HAP-1 (cell line): ENCODE measurements at regions not wholly inside any gene's neighbourhood (a gene's known extent, or its start where the extent isn't known, plus 50 kb on each side); places are given as distances from the start of the nearest gene placed in this dataset.

Experiments
- DNase-seq, 2 experiments: peaks; one replicate each; pipeline ENCODE4 v3.0.0-alpha.2; 2016 to 2020; ENCODE audit warnings: low spot score in 2 of 2
- H3K27me3 ChIP-seq: fragments of 250-450 bp; sonication (Bioruptor Pico); 2 replicates; pipeline ENCODE4 v1.5.1; 2020; ENCODE audit warnings: low read depth, mild to moderate bottlenecking, moderate library complexity
- H3K36me3 ChIP-seq: fragments of 250-450 bp; sonication (Bioruptor Pico); replicated peaks from 2 replicates; pipeline ENCODE4 v1.5.1; 2020; ENCODE audit warnings: mild to moderate bottlenecking
- H3K4me1 ChIP-seq: fragments of 250-450 bp; sonication (Bioruptor Pico); 2 replicates; pipeline ENCODE4 v1.5.1; 2020; ENCODE audit warnings: mild to moderate bottlenecking
- H3K4me3 ChIP-seq: fragments of 250-450 bp; sonication (Bioruptor Pico); 2 replicates; pipeline ENCODE4 v1.5.1; 2020; ENCODE audit warnings: mild to moderate bottlenecking, moderate library complexity
- H3K9me3 ChIP-seq: fragments of 250-450 bp; sonication (Bioruptor Pico); 2 replicates; pipeline ENCODE4 v1.5.1; 2020; ENCODE audit warnings: mild to moderate bottlenecking, moderate library complexity
- in situ Hi-C: fragments of 300-500 bp; cut with MboI; formaldehyde crosslinking; loops from 3 replicates; pipeline ENCODE4 v1.14.3; 2020; ENCODE audit warnings: low sequenced_read_pairs, inconsistent platforms, mixed read lengths

DNA sequence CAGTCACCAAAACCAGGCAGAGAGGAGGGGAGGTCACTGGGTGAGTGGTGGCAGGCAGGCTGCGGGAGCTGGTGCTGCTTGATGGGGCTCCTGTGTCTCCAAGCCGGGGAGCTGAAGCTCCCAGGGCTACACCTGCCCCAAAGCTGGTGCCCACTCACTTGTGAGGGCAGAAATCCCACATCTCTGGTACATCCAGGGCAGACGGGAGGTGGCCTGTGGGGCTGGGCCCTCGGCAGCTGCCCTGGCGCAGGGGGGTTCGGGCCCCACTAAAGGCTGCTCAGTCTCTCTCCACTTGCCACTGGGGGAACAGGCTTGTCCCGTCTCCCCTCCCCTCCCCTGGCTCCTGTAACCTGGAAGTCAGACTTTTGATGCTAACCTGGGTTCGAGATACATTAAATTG lies 55.6 kb upstream of the PPARA start:
- Histone ChIP-seq H3K4me3 (no peak overlapping the region), H3K27me3 (no peaks in the 10 kb centered on the region), H3K9me3 (no peaks in the 10 kb centered on the region), H3K4me1 (no peaks in the 10 kb centered on the region), H3K36me3 (peaks cover 37% of the 10 kb centered on the region)
- in situ Hi-C loops, result no loop called here
- DNase-seq, result no peak

DNA sequence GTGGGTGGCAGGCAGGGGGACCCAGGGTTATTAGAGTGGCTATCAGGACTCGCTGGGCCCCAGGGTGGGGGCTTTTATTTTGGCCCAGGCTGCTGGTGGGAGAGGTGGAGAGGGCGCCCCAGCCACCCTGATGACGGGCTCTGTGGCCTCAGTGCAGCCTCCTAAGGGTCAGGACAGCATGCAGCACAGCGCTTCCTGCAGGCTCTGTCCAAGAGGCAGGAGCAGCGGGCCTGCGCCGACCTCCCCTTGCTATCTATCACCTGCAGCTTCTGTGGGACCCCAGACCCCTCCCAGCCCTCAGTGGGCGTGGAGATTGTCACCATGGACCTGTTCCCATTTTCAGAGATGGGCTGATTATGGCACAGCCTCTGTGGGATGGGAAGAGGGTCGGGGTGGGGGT lies 54.3 kb upstream of the PPARA start:
- no peak overlapping the region for H3K4me3 ChIP-seq
- H3K9me3 ChIP-seq, result no peaks in the 10 kb centered on the region
- peaks cover 38% of the 10 kb centered on the region for H3K36me3 ChIP-seq
- no peaks in the 10 kb centered on the region for H3K4me1 ChIP-seq
- in situ Hi-C loops, result no loop called here
- no peak for DNase-seq
- H3K27me3 ChIP-seq, result no peaks in the 10 kb centered on the region

DNA sequence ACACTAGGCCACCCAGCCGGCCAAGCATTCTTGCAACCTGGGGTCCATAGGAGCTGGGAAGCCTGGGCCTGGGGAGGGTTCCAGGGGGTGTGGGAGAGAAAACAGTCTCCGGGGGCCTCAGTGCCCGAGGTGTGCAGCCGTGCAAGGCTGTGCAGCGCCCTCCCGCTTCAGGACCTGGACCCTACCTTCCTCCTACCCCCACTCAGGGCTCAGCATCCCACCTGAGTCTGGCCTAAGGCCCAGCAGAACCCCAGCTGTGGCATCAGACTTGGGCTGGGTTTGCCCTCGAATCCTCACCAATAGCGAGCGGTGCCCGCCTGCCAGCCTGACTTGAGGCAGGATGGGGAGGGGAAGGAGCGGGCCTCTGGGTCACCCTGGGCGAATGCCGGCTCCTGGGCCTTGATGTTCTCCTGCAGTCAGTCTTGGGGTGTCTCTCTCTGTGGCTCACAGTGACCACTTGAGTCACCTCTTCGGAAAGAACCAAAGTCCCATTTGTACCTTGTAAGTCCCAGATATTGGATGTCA lies 53.6 kb upstream of the PPARA start:
- no peaks in the 10 kb centered on the region for H3K4me1 ChIP-seq
- no peak overlapping the region for H3K4me3 ChIP-seq
- no peaks in the 10 kb centered on the region for H3K9me3 ChIP-seq
- H3K27me3 ChIP-seq, result no peaks in the 10 kb centered on the region
- in situ Hi-C loops, result no loop called here
- no peak for DNase-seq
- peaks cover 44% of the 10 kb centered on the region for H3K36me3 ChIP-seq

DNA sequence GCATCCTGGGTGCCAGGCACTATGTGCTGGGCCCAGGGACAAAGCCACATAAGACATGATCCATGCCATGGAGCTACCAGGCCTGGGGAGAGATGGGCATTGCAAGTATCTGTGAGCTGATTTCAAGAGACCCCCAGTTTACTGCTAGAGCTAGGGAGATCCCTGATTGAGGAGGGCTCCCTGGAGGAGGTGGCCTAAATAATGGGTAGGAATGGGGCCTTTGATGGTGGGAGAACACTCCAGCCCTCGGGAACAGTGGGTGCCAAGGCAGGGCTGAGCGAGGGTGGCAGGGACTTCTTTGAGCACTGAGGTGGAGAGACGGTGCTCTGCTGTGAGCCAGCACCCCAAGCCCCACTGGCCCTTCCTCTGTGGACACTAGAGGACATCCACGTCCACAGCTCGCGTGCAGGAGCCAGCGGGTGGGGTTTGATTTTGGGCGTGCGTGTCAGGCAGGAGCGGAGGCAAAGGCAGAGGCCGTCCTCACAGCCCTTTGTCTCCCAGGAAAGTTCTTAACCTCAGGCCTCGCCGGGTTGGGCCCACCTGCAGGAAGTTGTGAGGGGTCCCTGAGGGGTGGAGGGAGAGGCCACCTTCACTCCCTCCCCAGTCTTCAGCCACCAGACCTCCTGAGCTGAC lies 52.9 kb upstream of the PPARA start:
- no peaks in the 10 kb centered on the region for H3K4me1 ChIP-seq
- H3K36me3 ChIP-seq, result peaks cover 48% of the 10 kb centered on the region
- no peak overlapping the region for H3K4me3 ChIP-seq
- no peak for DNase-seq
- in situ Hi-C loops, result no loop called here
- no peaks in the 10 kb centered on the region for H3K9me3 ChIP-seq
- no peaks in the 10 kb centered on the region for H3K27me3 ChIP-seq

DNA sequence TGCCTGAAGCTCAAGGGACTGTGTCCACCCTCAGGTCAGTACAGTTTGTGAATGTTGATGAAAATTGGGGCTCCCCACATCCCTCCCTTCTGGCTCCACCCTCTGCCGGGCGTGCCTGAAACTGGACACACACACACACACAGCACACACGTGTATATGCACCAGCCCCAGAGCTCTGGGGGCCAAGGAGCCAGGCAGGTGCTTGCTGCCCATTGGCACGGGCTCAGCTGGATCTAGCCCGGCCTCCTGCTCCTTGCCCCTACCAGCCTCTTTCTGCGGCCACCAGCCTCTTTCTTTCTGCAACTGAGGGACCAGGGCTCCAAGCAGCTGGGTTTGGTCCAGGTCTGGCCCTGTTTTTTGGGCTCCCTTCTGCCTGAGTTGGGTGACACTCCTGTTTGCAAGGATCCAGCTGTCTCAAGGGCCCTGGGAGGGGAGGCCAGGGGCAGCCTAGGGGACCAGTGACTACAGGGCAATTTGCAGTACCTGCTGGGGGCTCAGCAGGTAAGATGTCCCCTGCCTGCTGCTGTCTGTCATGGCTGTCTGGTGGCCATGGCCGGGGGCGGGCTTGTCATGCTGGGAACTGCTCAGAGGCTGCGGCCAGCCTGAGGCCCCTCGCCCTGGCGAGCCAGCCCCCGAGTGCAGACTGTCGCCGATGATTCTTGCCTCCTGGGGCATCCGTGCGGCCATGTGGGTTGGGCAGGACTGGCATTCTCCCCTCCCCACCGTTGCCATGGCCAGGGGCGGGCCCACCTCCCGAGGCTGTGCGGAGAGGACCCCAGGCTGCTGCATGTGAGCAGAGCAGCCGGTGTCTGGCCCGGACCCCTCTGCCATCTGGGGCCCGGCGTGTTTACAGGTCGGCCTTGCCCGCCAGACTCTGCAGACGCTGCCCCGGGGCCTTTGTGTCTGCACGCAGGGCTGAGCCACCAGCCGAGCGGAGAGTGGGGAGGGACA lies 51.5 kb upstream of the PPARA start:
- H3K27me3 ChIP-seq, result no peaks in the 10 kb centered on the region
- no peaks in the 10 kb centered on the region for H3K9me3 ChIP-seq
- no peak for DNase-seq
- H3K4me3 ChIP-seq, result no peak overlapping the region
- H3K36me3 ChIP-seq, result peaks cover 54% of the 10 kb centered on the region
- in situ Hi-C loops, result no loop called here
- H3K4me1 ChIP-seq, result no peaks in the 10 kb centered on the region

DNA sequence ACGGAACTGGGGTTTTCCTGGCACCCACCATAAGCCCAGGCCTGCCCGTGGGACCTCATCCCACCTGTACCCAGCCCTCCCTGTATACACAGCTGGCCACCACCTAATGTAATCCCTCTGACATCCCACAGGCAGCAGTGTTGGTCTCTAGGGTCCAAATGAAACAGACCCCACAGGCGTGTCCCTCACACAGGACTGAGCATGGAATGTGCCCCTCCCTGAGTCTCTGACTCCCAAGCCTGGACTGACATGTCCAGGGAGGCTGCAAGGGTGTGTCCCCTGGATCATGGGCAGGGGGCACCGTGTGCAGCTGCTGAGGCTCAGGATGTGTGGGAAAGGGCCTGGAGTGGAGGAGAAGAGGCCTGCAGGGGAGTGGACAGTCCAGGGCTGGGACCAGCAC lies 50.6 kb upstream of the PPARA start:
- H3K4me1 ChIP-seq, result no peaks in the 10 kb centered on the region
- no peaks in the 10 kb centered on the region for H3K9me3 ChIP-seq
- in situ Hi-C loops, result no loop called here
- peaks cover 55% of the 10 kb centered on the region for H3K36me3 ChIP-seq
- H3K4me3 ChIP-seq, result no peak overlapping the region
- DNase-seq, result no peak
- no peaks in the 10 kb centered on the region for H3K27me3 ChIP-seq

DNA sequence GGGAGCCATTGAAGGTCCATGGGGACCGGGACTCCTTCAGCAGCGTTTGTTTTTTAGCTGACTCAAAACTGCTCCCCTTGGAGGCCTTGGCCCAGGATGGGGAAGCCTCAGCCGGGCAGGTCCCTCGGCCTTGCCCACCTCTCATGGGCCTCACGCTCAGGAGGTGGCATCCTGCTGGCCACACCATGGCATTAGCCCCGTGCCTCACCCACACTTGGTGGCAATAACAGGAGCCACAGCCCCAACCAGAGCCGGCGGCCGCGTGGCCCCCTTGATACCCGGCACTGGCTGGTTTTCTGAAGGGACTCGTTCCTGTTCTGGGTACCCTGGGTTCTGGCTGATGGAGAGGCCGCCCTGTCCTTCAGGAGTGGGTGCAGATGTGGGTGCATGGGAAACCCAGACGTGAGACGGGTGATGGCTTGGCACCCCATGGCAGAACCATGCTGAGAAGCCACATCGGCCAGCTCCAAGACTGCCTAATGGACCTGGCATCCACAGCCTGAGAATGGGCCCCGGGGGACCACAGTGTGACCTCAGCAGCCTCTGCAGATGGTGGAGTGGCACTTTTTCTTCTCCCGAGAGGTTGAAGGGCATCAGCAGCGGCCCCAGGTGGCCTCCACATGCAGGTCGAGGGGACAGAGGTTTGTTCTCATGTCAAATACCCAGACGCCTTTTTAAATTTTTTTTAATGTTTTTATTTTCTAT lies 49.8 kb upstream of the PPARA start:
- in situ Hi-C loops, result no loop called here
- Histone ChIP-seq H3K9me3 (no peaks in the 10 kb centered on the region), H3K4me3 (no peak overlapping the region), H3K27me3 (no peaks in the 10 kb centered on the region), H3K4me1 (no peaks in the 10 kb centered on the region), H3K36me3 (peaks cover 63% of the 10 kb centered on the region)
- no peak for DNase-seq
